Right renal pelvis (tissue), 4 donors: ENCODE measurements at regions not wholly inside any gene's neighbourhood (a gene's known extent, or its start where the extent isn't known, plus 50 kb on each side); places are given as distances from the start of the nearest gene placed in this dataset.

Experiments used
- DNase-seq, 4 donors: peaks; one replicate each; pipeline ENCODE4 v3.0.0-alpha.2; 2013; ENCODE audit warnings: low read depth in 4 of 4, low spot score in 3 of 4, missing footprints in 1 of 4

DNA sequence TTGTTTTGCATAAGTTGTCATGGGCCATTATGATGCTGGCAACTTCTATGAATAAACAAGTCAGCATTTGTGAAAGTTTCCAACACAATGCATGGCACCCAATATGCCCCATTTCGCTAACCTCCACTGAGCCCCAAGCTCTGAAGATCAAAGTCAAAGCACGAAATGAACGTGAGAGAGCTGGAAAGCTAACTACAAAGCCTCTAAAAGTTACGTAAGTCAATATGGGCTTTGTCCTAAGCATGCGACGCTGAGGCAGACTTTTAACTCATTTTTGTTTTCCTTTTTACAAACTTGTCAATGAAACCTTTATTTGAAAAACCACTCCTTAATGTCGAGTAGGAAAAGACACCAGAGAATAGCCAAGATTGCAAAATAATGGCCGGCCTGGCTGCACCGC, 131.6 kb upstream of the NUDT7 start:
- DNase-seq: no peak

DNA sequence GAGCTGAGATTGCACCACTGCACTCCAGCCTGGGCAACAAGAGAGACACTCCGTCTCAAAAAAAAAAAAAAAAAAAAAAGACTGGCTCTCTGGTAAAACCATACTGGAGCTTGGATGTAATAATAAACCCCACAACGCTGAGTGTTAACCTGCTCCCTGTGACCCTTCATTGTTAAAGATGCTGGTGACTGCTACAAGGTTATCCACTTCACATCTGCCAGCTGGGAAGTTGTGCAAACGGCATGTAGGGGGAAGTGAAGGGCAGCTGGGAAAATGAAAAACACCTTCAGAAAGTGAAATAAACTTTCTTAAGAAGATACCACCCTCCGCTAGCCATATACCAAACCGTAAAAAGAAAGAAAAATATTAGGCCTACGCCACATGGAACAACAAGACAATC, 131.0 kb upstream of the NUDT7 start:
- no peak for DNase-seq

DNA sequence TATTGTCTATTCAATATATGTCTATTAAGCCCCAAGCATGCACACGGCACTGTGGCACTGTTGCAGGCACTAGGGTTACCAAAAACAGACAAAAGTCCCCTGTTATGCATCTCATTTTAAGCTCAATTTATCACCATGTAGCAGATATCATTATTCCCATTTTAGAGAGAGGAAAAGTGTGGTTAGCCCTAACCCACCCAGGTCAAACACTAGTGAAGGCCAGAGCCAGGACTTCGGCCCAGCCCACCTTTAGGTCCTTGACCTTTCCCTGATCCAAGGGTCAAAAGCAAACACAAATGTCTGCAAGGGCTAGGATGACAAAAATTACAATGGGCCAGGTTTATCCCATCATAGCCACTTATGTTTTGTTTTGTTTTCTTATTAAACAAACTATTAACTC, 130.3 kb upstream of the NUDT7 start:
- no peak for DNase-seq

DNA sequence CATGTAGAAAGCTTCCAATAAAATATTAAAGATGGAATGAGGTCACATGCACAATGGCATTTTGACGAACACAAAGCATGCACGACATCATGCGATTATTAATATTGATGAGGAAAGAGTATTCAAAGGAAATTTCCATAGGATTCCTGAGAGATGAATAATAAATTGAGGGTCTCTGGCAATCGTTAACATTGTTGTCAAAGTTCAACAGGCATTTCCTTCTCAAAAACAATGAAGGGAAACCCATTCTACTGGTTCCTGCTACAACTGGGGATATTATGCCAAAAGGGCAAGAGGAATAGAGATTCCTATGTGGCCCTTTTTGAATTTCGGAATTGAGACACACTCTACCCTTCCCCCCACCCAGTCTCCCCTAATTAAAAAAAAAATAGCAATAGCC, 128.3 kb upstream of the NUDT7 start:
- no peak for DNase-seq

DNA sequence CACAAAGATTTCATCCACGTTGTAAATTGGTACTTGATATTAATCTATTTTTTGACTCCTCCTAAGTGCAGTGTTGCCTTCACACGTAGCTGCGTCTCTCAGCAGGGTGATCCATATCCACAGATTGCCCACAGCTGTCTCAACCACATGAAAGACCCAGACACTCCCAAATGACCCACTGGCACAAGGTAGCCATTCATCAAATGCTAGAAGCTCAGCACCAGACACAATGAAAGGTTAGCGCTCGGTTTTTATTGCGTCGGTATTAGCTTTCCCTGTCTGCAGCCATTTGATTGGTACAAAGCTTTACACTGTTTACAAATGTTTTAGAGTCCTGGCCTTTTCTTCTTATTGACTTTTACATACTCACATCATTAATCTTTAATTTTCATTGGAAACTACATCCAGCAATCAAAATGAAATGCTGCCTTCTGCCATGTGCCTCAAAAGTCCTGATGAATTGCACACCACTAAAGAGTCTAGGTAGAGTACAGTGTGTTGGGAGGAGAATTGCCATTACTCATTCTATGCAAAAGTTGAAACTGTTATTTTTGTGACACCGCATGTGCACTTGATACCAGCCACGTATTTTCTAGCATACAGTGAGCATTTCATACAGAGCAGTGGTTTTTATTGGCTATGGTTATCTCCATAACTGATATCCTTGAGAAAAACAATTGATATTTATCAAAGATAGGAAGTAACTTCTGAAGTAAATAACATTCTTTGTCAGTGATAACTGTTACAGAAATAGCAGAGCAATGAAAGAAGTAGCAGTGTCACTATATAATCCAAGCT, 127.3 kb upstream of the NUDT7 start:
- DNase-seq: peak in 2 of 4 donors; percentile 20 to 25

DNA sequence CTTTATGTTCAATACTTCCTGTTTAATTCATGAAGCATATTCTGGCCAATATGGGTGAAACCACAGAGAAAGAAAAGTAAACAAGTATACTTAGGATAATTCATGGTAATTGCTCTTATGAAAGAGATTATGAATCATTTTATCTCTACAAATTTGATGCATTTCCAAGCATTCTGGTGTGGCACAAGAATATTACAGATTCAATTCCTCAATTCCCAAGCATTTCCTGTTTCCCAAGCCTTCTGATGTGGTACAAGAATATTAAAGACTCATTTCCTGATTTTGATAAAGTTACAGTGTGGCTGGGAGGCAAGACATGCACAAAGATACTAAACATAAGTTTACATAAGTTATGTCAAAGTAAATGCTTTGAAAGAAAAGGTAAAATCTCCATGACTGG, 126.1 kb upstream of the NUDT7 start:
- DNase-seq: no peak

DNA sequence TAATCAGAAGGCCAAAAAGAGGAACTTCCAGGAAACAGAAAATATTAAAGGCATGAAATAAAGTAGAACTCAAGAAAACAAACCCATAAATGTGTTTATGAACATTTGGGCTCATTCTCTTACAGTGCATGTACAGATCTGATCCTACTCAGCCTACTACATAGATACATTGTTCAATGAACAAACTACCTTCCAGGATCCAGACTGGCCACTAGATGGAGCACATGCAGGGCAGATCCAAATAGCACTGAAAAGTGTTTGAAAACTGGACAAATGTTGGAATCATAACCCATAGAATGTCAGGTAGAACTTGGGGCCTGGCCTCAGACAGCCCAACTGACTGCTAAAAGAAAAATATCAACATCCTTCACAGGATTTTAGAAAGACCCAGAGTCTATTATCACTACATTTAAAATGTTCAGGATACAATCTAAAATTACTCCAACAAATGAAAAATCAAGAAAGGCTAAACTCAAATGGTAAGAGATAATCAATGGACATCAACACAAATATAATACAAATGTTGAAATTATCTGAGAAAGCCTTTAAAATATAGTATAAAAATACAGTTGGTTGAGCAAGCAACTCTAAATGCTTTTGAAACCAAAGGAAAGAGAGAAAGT, 122.4 kb upstream of the NUDT7 start:
- DNase-seq: no peak

DNA sequence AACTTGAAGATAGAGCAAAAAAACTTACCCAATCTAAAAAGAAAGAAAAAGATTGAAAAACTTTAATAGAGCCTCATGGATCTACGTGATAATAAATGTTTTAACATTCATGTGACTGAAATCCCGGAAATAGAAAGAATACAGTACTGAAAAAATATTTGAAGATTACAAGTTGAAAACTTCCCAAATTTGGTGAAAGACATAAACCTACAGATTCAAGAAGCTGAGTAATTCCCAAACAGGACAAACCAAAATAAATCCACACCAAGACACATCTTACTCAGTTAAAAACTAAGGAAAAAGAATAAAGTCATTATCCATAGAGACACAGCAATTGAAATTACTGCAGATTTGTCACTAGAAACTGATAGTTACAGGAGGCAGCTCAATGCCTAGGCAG, 121.8 kb upstream of the NUDT7 start:
- no peak for DNase-seq

DNA sequence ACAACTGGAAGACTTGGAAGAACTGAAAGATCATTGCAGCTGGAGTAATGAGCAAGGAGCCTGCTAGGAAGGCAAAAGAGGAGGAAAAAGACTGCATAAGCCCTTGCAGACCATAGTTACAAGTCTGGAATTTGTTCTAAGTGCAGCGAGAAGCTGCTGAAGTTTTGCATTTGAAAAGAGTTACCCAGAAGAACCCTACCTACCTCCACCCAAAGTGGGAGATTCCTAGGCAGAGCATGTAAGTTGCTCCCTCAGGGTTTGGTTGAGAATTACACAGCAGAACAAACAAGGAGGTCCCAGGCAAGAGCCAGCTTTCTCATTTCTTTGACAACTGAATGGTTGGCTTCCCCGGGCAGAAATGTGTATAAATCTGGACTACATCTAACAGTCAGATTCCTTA, 118.7 kb upstream of the NUDT7 start:
- no peak for DNase-seq

DNA sequence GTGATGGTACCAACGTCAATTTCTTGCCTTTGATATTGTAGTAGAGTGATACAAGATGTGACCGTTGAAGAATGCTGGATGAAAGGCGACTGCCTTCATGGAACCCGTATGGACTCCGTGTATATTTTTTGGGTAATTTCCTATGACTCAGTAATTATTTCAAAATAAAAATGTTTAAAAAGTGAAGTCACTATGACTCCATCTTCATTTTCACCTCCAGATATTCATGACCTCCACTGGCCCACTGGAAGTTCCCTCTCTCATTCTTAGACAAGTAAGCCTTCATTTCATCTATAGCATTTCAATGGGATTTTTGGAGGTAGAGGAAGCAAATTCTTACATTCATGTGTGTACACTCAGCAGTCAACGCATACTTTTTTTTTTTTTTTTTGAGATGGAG, 111.8 kb upstream of the NUDT7 start:
- DNase-seq: no peak

DNA sequence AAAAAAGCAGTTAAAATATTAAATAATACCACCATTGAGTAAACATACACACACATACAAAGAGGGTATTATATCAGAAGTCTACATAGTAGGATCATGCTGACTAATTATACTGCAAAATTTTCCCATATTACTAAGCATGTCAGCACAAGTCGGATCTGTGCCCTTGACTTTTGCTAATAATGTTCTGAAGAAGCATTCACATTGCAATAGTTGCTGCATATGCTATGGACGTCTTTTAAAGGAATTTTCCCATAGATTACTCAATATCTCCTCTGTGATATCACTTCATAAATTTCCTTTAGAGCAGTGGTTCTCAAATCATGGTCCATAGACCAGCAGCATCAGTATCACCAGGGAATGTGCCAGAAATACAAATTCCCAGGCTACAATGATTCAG, 110.9 kb upstream of the NUDT7 start:
- DNase-seq: no peak

DNA sequence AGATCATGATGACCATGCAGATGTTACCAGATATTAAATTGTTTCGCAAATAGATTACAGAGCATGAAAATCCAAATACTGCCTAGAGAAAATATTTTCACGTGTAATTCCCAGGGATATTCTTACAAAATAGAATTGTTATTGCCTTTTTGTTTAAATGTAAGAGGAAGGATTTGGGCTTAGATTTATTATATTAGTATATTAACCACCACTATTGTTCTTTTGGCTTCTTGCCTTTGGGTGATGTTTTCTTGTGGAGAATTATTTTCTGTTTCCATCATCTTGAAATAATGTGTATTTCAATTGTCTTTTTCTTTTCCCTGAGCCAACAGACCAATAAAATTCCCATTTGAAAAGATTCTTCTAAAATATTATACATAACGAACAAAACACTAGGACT, 109.7 kb upstream of the NUDT7 start:
- no peak for DNase-seq

DNA sequence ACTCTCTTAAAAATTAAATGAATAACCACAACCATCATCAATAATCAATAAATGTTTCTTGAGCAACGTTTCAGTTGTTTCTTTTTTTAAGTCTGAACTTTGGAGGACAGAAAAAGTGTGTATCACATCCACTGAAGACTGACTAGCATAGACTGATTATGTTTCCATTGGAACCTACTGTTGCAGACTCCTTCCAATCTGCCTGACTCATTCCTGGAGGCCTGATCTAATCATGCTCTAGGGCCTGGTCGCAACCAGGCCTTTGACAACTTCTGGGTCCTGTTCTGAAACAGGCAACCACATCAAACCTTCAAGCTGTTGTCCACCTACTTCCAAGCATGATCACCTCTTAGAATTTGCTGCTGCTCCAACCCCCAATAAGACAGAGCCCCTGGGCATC, 109.2 kb upstream of the NUDT7 start:
- DNase-seq: no peak

DNA sequence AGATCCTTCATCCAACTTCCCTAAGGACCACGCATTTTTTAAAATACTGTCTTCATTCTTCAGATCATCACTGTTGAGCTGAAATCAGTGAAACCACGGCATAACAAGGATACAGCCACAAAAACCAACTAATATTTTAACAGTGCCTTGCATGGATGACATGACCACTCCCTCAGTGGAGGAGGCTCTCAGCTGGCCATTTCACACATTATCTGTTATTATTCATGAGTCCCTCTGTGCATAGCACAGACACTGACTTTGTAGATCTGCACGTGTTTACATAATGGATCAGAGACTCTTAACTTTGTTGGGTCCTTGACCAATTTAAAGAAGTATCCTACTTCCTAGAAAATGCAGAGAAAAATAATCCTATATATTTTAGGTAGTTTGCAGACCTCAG, 104.8 kb upstream of the NUDT7 start:
- DNase-seq: no peak

DNA sequence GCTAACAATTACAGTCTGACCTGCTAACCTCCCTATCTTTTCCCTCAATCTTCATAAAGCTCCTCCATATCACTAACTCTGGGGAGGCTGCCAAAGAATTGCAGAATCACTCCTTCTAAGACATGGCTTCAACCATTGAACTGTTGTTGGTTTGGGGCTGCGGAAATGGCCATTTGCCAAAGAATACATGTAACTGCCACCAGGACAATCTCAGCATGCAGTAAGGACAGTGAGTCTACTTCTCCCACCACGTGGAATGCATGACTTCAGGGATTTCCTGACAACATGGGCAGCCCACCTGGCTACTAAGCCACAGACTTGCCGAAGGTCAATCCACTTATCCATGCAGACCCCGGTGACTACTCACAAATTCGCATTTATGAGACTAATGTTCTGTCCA, 104.3 kb upstream of the NUDT7 start:
- DNase-seq: peak in 1 of 4 donors; percentile 3

DNA sequence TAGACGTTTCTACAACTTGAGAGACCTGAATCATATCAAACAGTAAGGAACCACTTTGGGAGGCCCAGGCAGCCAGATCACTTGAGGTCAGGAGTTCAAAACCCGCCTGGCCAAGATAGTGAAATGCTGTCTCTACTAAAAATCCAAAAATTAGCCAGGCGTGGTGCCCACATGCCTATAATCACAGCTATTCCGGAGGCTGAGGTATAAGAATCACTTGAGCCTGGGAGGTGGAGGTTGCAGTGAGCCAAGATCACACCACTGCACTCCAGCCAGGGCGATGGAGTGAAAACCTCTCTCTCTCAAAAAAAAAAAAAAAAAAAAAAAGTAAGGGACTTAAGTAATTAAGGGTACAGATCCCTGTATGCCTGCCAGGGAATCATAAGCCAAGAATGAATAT, 103.4 kb upstream of the NUDT7 start:
- no peak for DNase-seq

DNA sequence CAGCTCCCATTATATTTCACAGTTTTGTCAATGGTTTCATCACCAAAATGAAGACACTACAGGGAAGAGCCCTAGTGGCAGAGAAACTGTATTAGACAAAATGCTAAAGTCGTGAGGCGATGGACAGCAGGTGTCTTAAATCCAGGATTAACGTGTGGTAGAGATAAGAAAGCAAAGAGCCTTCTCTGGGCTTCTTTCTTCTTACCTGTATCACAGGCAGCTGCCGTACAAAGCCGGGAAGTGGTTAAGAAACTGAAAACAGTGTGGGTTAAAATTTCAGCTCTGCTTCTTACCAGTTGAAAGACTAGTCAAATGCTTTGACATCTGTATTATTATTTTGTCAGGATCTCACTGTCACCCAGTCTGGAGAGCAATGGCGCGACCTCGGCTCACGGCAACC, 98.2 kb upstream of the NUDT7 start:
- no peak for DNase-seq

DNA sequence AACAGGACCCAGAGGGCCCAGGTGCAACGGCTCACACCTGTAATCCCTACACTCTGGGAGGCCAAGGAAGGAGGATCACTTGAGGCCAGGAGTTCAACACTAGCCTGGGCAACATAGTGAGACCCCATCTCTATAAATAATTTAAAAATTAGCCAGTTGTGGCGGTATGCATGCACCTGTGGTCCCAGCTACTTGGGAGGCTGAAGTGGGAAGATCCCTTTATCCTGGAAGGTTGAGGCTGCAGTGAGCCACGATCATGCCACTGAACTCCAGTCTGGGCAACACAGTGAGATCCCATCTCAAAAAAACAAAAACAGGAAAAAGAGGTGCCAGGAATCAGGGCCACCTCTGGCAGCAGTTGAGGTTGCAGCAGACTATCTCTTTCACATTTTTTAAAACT, 85.7 kb upstream of the NUDT7 start:
- no peak for DNase-seq

DNA sequence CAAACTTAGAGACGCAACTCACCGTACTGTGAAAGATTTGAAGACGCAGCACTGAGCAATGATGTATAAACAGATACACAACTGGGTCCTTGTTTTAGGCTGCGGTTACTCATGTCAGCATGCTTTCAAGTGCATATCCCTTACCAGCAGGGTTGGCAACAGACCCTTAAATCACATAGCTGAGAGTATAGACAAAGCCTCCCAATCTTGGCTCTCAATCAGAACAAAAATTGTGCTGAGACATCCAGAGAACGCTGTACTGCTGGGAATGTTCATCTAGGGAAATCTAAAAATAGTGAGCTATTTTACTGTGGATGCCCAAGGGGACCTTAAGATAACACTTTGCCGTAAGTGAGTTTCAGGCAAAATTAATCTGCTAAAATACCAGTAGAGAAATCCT, 84.4 kb upstream of the NUDT7 start:
- no peak for DNase-seq

DNA sequence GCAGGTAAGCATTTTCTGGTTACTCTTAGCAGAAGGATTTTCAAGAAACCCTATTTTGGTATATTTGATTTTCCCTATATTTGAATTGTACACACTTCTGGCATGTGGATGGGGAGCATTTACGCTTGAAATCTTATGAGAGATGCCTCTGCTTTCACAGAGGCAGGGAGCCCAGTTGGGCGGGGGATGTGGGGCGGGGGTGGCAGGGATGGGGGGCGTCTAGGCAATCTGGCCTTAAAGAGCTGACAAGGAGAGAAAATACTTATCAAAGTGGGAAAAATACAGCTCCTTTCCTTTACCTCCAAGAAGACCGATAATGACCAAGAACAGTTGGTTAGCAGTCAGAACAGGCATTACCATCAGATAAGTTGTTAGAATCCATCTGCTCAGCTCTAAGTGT, 79.1 kb upstream of the NUDT7 start:
- no peak for DNase-seq

DNA sequence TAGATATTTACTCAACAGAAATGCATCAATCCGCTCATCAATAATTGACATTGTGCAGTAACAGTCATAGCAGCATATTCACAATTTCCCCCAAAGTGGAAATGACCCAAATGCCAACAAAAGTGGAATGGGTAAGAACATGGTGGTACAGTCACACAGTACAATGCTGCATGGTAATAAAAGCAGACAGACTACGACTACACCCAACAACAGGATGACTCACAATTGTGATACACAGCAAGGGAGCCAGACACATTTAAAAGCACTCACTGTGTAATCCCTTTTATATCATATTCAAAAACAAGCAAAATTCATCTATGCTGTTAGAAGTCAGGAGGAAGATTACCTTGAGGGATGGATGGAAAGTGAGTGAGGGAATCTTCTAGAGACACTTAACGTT, 76.5 kb upstream of the NUDT7 start:
- DNase-seq: no peak

DNA sequence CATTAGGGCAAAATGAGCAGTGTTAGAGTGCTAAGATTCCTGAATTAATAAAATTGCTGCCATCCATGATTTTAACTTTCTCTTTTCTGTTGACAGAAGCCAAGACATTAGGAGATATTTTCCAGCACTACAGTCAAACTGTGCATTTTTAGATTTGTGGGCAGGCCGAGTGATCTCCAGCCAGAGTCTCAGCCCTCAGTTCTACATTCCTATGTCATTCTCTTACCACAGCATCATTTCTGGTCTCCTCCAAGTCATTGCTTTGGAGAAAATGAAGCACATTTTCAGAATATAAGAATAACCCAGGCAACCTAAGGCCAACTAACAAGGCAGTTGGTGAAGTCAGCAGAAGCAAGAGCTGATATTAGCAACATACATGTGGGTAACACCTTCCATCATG, 74.6 kb upstream of the NUDT7 start:
- no peak for DNase-seq

DNA sequence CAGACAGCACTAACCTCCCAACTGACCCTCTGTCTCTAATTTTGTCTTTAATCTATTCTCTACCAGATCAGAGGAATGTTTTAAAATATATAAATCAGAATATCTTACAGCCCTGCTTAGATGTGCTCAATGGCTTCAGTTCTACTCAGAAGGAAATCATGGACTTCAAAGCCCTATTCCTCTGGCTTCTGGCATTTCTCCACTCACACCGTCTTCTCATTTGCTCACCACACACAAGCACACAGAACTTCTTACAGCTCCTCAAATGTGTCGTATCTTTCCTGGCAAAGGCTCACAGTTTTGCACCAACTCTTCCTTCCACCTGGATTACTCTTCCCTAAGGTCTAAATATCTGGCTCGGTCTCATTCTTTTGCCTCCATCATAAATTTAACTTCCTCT, 71.6 kb upstream of the NUDT7 start:
- no peak for DNase-seq
